Gastroesophageal sphincter (tissue), 3 donors: ENCODE measurements at regions not wholly inside any gene's neighbourhood (a gene's known extent, or its start where the extent isn't known, plus 50 kb on each side); places are given as distances from the start of the nearest gene placed in this dataset.

Experiments
- EP300 ChIP-seq: sonication (generic); formaldehyde crosslinking; IDR thresholded peaks from one replicate; pipeline ENCODE4 v1.6.1; 2017; ENCODE audit warnings: antibody characterized with exemption, mild to moderate bottlenecking
- POLR2A ChIP-seq, 2 donors: fragments of 450-650 bp; IDR thresholded peaks; one replicate each; pipeline ENCODE4 v1.6.1; 2017; ENCODE audit warnings: antibody characterized with exemption in 2 of 2, mild to moderate bottlenecking in 2 of 2, moderate library complexity in 1 of 2
- TF ChIP-seq, protein P1 (sequence below), 4 experiments: fragments of 200-600 bp in 2 of 4; fragments of 450-650 bp in 2 of 4; sonication (generic) in 1 of 4; IDR thresholded peaks; one replicate each; pipeline ENCODE4 v1.5.1; 2017 to 2019; ENCODE audit warnings: antibody characterized with exemption in 4 of 4, mild to moderate bottlenecking in 2 of 4, moderate library complexity in 2 of 4

GRCh38 chr3:34107669-34108068, 309.2 kb downstream of the PDCD6IP start:
- TF ChIP-seq POLR2A (IDR thresholded peaks at IDR 0.05) (no peak), EP300 (no peak)
- TF ChIP-seq, protein P1, sequence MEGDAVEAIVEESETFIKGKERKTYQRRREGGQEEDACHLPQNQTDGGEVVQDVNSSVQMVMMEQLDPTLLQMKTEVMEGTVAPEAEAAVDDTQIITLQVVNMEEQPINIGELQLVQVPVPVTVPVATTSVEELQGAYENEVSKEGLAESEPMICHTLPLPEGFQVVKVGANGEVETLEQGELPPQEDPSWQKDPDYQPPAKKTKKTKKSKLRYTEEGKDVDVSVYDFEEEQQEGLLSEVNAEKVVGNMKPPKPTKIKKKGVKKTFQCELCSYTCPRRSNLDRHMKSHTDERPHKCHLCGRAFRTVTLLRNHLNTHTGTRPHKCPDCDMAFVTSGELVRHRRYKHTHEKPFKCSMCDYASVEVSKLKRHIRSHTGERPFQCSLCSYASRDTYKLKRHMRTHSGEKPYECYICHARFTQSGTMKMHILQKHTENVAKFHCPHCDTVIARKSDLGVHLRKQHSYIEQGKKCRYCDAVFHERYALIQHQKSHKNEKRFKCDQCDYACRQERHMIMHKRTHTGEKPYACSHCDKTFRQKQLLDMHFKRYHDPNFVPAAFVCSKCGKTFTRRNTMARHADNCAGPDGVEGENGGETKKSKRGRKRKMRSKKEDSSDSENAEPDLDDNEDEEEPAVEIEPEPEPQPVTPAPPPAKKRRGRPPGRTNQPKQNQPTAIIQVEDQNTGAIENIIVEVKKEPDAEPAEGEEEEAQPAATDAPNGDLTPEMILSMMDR (IDR thresholded peaks at IDR 0.05) = no peak
